GM06990 (cell line): ENCODE measurements at regions not wholly inside any gene's neighbourhood (a gene's known extent, or its start where the extent isn't known, plus 50 kb on each side); places are given as distances from the start of the nearest gene placed in this dataset.

Experiments used
- DNase-seq: peaks from one replicate; pipeline ENCODE4 v3.0.0-alpha.2; 2011; ENCODE audit not compliant: insufficient read length; ENCODE audit errors: extremely low read depth
- H3K27me3 ChIP-seq: replicated peaks from 2 replicates; pipeline ENCODE4 v1.6.0; 2011; ENCODE audit warnings: low read length; ENCODE audit not compliant: control insufficient read depth, insufficient read depth
- H3K36me3 ChIP-seq: 2 replicates; pipeline ENCODE4 v1.5.1; 2011; ENCODE audit warnings: low read length; ENCODE audit not compliant: control insufficient read depth, insufficient read depth
- H3K4me3 ChIP-seq: replicated peaks from 2 replicates; pipeline ENCODE4 v1.5.1; 2011; ENCODE audit warnings: low read depth, mild to moderate bottlenecking, control low read depth, low read length
- TF ChIP-seq, protein P1 (sequence below): IDR thresholded peaks from 2 replicates; pipeline ENCODE4 v1.5.1; 2011; ENCODE audit warnings: low read length, control low read depth, mild to moderate bottlenecking, inconsistent platforms; ENCODE audit not compliant: insufficient read depth, poor library complexity, severe bottlenecking

DNA sequence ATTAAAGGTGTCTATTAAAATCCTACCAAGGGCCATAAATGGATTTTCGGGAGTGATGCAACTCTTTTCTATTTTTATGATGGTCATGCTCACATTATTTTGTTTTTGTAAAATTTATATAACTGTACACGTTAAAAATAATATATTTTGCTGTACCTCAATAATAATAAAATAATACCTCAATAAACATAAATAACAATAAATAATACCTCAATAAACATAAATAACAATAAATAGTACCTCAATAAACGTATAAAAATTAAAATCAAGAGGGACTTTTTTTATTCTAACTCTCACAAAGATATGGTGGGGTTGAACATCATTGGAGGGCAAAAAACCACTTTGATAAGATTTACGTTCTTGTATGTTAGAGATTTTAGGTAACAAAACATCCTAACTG lies 1189.6 kb upstream of the CELF2 start:
- Histone ChIP-seq H3K4me3 (no peak overlapping the region), H3K27me3 (no peaks in the 10 kb centered on the region), H3K36me3 (no peaks in the 10 kb centered on the region)
- DNase-seq = no peak
- TF ChIP-seq, protein P1, sequence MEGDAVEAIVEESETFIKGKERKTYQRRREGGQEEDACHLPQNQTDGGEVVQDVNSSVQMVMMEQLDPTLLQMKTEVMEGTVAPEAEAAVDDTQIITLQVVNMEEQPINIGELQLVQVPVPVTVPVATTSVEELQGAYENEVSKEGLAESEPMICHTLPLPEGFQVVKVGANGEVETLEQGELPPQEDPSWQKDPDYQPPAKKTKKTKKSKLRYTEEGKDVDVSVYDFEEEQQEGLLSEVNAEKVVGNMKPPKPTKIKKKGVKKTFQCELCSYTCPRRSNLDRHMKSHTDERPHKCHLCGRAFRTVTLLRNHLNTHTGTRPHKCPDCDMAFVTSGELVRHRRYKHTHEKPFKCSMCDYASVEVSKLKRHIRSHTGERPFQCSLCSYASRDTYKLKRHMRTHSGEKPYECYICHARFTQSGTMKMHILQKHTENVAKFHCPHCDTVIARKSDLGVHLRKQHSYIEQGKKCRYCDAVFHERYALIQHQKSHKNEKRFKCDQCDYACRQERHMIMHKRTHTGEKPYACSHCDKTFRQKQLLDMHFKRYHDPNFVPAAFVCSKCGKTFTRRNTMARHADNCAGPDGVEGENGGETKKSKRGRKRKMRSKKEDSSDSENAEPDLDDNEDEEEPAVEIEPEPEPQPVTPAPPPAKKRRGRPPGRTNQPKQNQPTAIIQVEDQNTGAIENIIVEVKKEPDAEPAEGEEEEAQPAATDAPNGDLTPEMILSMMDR = no peak

DNA sequence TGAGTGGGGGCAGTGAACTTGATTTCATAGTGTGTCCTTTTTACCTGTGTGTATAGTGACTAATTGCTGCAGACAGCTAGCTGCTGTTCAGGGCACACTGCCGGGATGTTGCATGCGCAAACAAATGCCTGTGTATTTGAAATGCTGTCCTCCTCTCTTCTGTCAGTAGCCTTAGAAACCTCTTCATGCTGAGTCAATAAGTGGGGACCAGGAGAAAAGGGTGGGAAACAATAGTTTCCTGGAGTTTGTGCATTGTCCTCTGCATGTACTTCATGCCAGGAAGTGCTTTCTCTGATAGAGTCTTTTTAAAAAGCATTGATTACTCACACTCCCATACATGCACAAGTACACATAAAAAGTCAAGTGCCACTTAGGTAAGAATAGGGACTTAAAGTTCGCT lies 1183.7 kb upstream of the CELF2 start:
- no peaks in the 10 kb centered on the region for H3K36me3 ChIP-seq

GRCh38 chr10:9834434-9834833 lies 1183.2 kb upstream of the CELF2 start:
- no peaks in the 10 kb centered on the region for H3K36me3 ChIP-seq
- no peaks in the 10 kb centered on the region for H3K27me3 ChIP-seq
- DNase-seq = no peak
- no peak overlapping the region for H3K4me3 ChIP-seq
- TF ChIP-seq, protein P1 = no peak

More for the DNA sequence above, 1183.7 kb upstream of the CELF2 start:
- Histone ChIP-seq H3K4me3 (no peak overlapping the region), H3K27me3 (no peaks in the 10 kb centered on the region)
- TF ChIP-seq, protein P1 = no peak
- DNase-seq = no peak

GRCh38 chr10:9845075-9845474 lies 1172.6 kb upstream of the CELF2 start:
- no peak for DNase-seq
- Histone ChIP-seq H3K4me3 (no peak overlapping the region), H3K27me3 (no peaks in the 10 kb centered on the region), H3K36me3 (no peaks in the 10 kb centered on the region)
- TF ChIP-seq, protein P1 = no peak

DNA sequence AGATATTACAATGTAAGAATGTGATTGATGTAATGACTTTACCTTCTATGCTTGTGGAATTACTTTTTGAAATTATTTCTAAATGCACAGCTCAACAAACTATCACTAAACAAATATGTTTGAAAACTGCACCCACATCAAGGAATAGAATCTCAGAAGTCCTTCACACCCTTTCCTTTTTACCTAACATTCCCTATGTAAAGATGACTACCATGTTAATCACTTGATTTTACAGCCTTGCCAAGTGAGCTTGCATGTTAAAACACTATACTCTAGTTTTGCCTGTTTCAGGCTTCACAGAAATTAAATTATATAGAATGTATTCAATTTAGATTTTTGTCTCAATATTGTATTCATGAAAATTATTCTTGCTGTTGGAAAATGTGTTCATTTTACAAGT lies 1169.4 kb upstream of the CELF2 start:
- no peak for DNase-seq
- no peaks in the 10 kb centered on the region for H3K36me3 ChIP-seq
- TF ChIP-seq, protein P1 = no peak
- no peak overlapping the region for H3K4me3 ChIP-seq
- H3K27me3 ChIP-seq = no peaks in the 10 kb centered on the region

- no peak overlapping the region for H3K4me3 ChIP-seq
- no peak for DNase-seq
- H3K36me3 ChIP-seq = no peaks in the 10 kb centered on the region
- TF ChIP-seq, protein P1 = no peak
- H3K27me3 ChIP-seq = no peaks in the 10 kb centered on the region
Measured at GRCh38 chr10:9848981-9849380, 1168.7 kb upstream of the CELF2 start.
